Calu3 (cell line): ENCODE measurements at regions not wholly inside any gene's neighbourhood (a gene's known extent, or its start where the extent isn't known, plus 50 kb on each side); places are given as distances from the start of the nearest gene placed in this dataset.

ENCODE experiments used
- BruUV-seq: library from RNA; stranded (reverse); fragments of 400-500 nt; replicated peaks from 2 replicates; lab custom pipeline; 2021; lab: Mats Ljungman, UMichigan
- CTCF ChIA-PET: fragments of 300-600 bp; sonication (Branson Sonifier 250); formaldehyde crosslinking; loops from one replicate; lab custom pipeline; 2022; ENCODE audit warnings: antibody characterized with exemption; lab: Charles Lee
- DNase-seq: peaks from one replicate; pipeline ENCODE4 v3.0.0; 2022
- H3K27ac Mint-ChIP-seq: one replicate; pipeline ENCODE4 v1.8.0; 2022; ENCODE audit warnings: mixed read lengths; ENCODE audit not compliant: unreplicated experiment
- H3K27me3 Mint-ChIP-seq: one replicate; pipeline ENCODE4 v1.8.0; 2022; ENCODE audit warnings: mixed read lengths; ENCODE audit not compliant: unreplicated experiment
- H3K36me3 Mint-ChIP-seq: one replicate; pipeline ENCODE4 v1.8.0; 2022; ENCODE audit warnings: mild to moderate bottlenecking, moderate library complexity, mixed read lengths; ENCODE audit not compliant: insufficient read depth, unreplicated experiment
- H3K4me1 Mint-ChIP-seq: one replicate; pipeline ENCODE4 v1.8.0; 2022; ENCODE audit warnings: mild to moderate bottlenecking, low read depth, mixed read lengths; ENCODE audit not compliant: unreplicated experiment
- H3K4me3 Mint-ChIP-seq: one replicate; pipeline ENCODE4 v1.8.0; 2022; ENCODE audit warnings: mild to moderate bottlenecking, low read depth, moderate library complexity, mixed read lengths; ENCODE audit not compliant: unreplicated experiment
- H3K9me3 Mint-ChIP-seq: one replicate; pipeline ENCODE4 v1.8.0; 2022; ENCODE audit warnings: low read depth, mixed read lengths; ENCODE audit not compliant: unreplicated experiment
- intact Hi-C: fragments of 100-400 bp; cut with micrococcal nuclease; formaldehyde crosslinking; loops from one replicate; pipeline ENCODE4 v1.10.0; 2022; ENCODE audit not compliant: unreplicated experiment
- TF ChIP-seq, protein P1 (sequence below): fragments of 200-600 bp; IDR thresholded peaks from one replicate; pipeline ENCODE4 v1.8.0; 2022; ENCODE audit warnings: antibody characterized with exemption; ENCODE audit not compliant: unreplicated experiment

DNA sequence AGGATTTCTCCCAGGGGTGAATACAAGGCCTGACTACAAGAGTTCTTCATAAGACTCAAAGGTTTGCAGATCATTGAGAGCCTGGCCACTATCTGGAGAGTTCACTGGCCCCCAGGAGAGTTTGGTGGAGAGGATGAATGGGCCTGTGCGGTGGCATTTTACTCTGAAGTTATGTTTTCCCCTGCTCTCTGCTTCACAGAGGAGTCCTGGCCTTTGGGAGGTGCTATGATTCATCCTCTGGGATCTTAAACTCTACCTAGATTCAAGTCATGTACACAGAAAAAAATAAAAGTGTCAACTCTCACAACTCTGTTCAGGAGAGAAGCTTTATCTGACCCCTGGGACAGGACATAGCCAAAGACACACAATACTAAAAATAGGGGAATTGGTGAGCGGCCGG is 159.1 kb upstream of the CARD18 start:
- BruUV-seq = no TSS peak
- H3K27me3 Mint-ChIP-seq = no peaks in the 10 kb centered on the region
- H3K9me3 Mint-ChIP-seq = peaks cover 5% of the 10 kb centered on the region
- no peak for DNase-seq
- no peak overlapping the region for H3K4me3 Mint-ChIP-seq
- intact Hi-C loops = no loop called here
- TF ChIP-seq, protein P1, sequence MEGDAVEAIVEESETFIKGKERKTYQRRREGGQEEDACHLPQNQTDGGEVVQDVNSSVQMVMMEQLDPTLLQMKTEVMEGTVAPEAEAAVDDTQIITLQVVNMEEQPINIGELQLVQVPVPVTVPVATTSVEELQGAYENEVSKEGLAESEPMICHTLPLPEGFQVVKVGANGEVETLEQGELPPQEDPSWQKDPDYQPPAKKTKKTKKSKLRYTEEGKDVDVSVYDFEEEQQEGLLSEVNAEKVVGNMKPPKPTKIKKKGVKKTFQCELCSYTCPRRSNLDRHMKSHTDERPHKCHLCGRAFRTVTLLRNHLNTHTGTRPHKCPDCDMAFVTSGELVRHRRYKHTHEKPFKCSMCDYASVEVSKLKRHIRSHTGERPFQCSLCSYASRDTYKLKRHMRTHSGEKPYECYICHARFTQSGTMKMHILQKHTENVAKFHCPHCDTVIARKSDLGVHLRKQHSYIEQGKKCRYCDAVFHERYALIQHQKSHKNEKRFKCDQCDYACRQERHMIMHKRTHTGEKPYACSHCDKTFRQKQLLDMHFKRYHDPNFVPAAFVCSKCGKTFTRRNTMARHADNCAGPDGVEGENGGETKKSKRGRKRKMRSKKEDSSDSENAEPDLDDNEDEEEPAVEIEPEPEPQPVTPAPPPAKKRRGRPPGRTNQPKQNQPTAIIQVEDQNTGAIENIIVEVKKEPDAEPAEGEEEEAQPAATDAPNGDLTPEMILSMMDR = no peak
- CTCF ChIA-PET = interaction anchor here (0.6 kb wide), 1 partner anchor 86 kb away, joined by 5 read pairs; no protein-coding TSS in a partner anchor
- H3K27ac Mint-ChIP-seq = no peak overlapping the region
- no peaks in the 10 kb centered on the region for H3K4me1 Mint-ChIP-seq
- no peaks in the 10 kb centered on the region for H3K36me3 Mint-ChIP-seq

DNA sequence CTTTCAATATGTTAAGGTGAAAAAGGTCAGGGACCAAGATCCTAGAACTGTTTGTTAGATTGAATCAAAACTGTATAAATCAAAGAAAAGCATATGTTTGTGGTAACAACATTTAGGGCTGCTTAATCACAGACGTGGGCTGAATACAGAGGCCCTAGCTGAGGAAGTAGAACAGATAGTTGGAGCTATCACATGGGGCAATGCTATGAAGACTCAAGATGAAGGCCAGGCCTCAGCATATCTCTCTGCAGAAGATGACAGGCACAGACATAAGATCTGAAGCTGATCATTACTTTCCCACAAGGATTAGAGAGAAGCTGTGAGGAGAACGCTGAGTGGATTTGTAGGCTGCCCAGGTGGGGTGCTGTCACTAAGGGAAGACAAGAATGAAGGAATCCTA is 158.6 kb upstream of the CARD18 start:
- peaks cover 5% of the 10 kb centered on the region for H3K9me3 Mint-ChIP-seq
- H3K4me3 Mint-ChIP-seq = no peak overlapping the region
- TF ChIP-seq, protein P1 = no peak
- no peak for DNase-seq
- H3K27ac Mint-ChIP-seq = no peak overlapping the region
- no TSS peak for BruUV-seq
- H3K36me3 Mint-ChIP-seq = no peaks in the 10 kb centered on the region
- intact Hi-C loops = no loop called here
- H3K4me1 Mint-ChIP-seq = no peaks in the 10 kb centered on the region
- CTCF ChIA-PET = interaction anchor here (0.6 kb wide), 1 partner anchor 87 kb away, joined by 5 read pairs; no protein-coding TSS in a partner anchor
- H3K27me3 Mint-ChIP-seq = no peaks in the 10 kb centered on the region

DNA sequence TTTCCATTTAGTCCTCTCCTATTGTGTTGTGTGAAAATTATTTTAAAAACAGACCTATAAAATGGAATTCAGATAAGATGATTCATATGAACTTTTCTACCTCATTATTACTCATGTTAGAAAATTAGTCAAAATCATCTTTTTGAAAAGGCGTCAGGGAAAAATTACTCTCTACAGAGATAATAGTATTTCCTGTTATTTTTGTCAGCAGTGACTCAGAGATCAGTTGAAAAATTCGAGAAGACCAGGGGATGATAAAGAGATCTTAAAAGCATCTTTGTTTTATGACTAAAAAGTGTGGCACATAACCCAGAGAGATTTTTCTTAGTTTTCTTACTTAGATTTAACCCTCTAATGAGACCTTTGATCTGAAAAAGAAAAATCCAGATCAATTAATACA is 157.9 kb upstream of the CARD18 start:
- H3K4me3 Mint-ChIP-seq = no peak overlapping the region
- no peaks in the 10 kb centered on the region for H3K4me1 Mint-ChIP-seq
- no peaks in the 10 kb centered on the region for H3K27me3 Mint-ChIP-seq
- intact Hi-C loops = no loop called here
- CTCF ChIA-PET = no interaction called here
- peaks cover 5% of the 10 kb centered on the region for H3K9me3 Mint-ChIP-seq
- H3K27ac Mint-ChIP-seq = no peak overlapping the region
- H3K36me3 Mint-ChIP-seq = no peaks in the 10 kb centered on the region
- TF ChIP-seq, protein P1 = no peak
- DNase-seq = no peak
- BruUV-seq = no TSS peak

DNA sequence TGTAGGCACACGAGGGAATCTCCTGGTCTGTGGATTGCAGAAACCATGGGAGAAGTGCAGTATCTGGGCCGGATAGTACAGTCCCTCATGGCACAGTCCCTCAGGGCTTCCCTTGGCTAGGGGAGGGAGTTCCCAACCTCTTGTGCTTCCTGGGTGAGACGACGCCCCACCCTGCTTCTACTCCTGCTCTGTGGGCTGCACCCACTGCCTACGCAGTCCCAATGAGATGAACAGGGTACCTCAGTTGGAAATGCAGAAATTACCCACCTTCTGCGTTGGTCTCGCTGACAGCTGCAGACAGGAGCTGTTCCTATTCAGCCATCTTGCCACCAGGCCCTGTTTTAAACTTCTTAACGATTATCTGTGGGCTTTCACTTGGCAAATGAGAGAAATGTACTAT is 157.2 kb upstream of the CARD18 start:
- CTCF ChIA-PET = no interaction called here
- Mint-ChIP-seq H3K4me3 (no peak overlapping the region), H3K27ac (no peak overlapping the region), H3K9me3 (peaks cover 7% of the 10 kb centered on the region), H3K4me1 (no peaks in the 10 kb centered on the region), H3K27me3 (no peaks in the 10 kb centered on the region), H3K36me3 (no peaks in the 10 kb centered on the region)
- TF ChIP-seq, protein P1 = no peak
- intact Hi-C loops = no loop called here
- no TSS peak for BruUV-seq
- no peak for DNase-seq
